DOHH2 (cell line): ENCODE measurements at regions not wholly inside any gene's neighbourhood (a gene's known extent, or its start where the extent isn't known, plus 50 kb on each side); places are given as distances from the start of the nearest gene placed in this dataset.

Experiments used
- H3F3A ChIP-seq: fragments of 200-600 bp; sonication (generic), shearing (Covaris generic); 2 replicates; pipeline ENCODE4 v1.6.0; 2016; ENCODE audit warnings: antibody characterized with exemption, mild to moderate bottlenecking; ENCODE audit not compliant: control insufficient read depth, insufficient read depth
- H3K27ac ChIP-seq: fragments of 200-600 bp; sonication (generic); 2 replicates; pipeline ENCODE4 v1.5.1; 2014; ENCODE audit warnings: low read depth, mild to moderate bottlenecking, low read length, moderate library complexity
- H3K27me3 ChIP-seq: fragments of 200-600 bp; sonication (generic); 2 replicates; pipeline ENCODE4 v1.6.1; 2014; ENCODE audit warnings: mild to moderate bottlenecking, low read length, mixed read lengths; ENCODE audit not compliant: control insufficient read depth
- H3K36me3 ChIP-seq: fragments of 200-600 bp; sonication (generic); 2 replicates; pipeline ENCODE4 v1.6.1; 2014; ENCODE audit warnings: mild to moderate bottlenecking, low read length, moderate library complexity, mixed read lengths; ENCODE audit not compliant: control insufficient read depth
- H3K4me1 ChIP-seq: fragments of 200-600 bp; sonication (generic); 2 replicates; pipeline ENCODE4 v1.6.1; 2014; ENCODE audit warnings: mild to moderate bottlenecking, low read length, mixed read lengths; ENCODE audit not compliant: control insufficient read depth
- H3K4me2 ChIP-seq: fragments of 200-600 bp; sonication (generic); 2 replicates; pipeline ENCODE4 v1.6.0; 2014; ENCODE audit warnings: mild to moderate bottlenecking, low read length, moderate library complexity
- H3K4me3 ChIP-seq: fragments of 200-600 bp; sonication (generic); 2 replicates; pipeline ENCODE4 v1.5.1; 2014; ENCODE audit warnings: mild to moderate bottlenecking, low read length, mixed read lengths
- H3K79me2 ChIP-seq: fragments of 200-600 bp; sonication (generic); 2 replicates; pipeline ENCODE4 v1.6.1; 2014; ENCODE audit warnings: mild to moderate bottlenecking, low read length, mixed read lengths; ENCODE audit not compliant: control insufficient read depth
- H3K9me2 ChIP-seq: fragments of 200-600 bp; sonication (generic); replicated peaks from 2 replicates; pipeline ENCODE4 v1.6.1; 2014; ENCODE audit warnings: mild to moderate bottlenecking, low read length, mixed read lengths; ENCODE audit not compliant: control insufficient read depth
- H3K9me3 ChIP-seq: fragments of 200-600 bp; sonication (generic); 2 replicates; pipeline ENCODE4 v1.6.1; 2014; ENCODE audit warnings: antibody characterized with exemption, low read length, mixed read lengths; ENCODE audit not compliant: control insufficient read depth, insufficient read depth
- H4K20me1 ChIP-seq: fragments of 200-600 bp; sonication (generic); 2 replicates; pipeline ENCODE4 v1.6.0; 2014; ENCODE audit warnings: low read depth, mild to moderate bottlenecking, antibody characterized with exemption, low read length, moderate library complexity; ENCODE audit not compliant: control insufficient read depth, insufficient read depth
- CTCF ChIP-seq: fragments of 200-600 bp; sonication (generic); IDR thresholded peaks from one replicate; pipeline ENCODE4 v1.5.1; 2014; ENCODE audit warnings: antibody characterized with exemption, mild to moderate bottlenecking, low read depth, low read length; ENCODE audit not compliant: poor library complexity, severe bottlenecking
- EZH2phosphoT487 ChIP-seq: fragments of 200-600 bp; sonication (generic); IDR thresholded peaks from 2 replicates; pipeline ENCODE4 v1.6.1; 2017; ENCODE audit warnings: borderline replicate concordance, mild to moderate bottlenecking, antibody characterized with exemption, low read length, moderate library complexity, mixed read lengths

- Histone ChIP-seq H3K9me2 (no peaks in the 10 kb centered on the region), H3K36me3 (no peaks in the 10 kb centered on the region), H3K4me3 (no peak overlapping the region), H3K27ac (no peak overlapping the region), H3K27me3 (no peaks in the 10 kb centered on the region), H3K4me2 (no peak overlapping the region), H3K9me3 (no peaks in the 10 kb centered on the region), H4K20me1 (no peaks in the 10 kb centered on the region), H3F3A (no peaks in the 10 kb centered on the region), H3K4me1 (no peaks in the 10 kb centered on the region), H3K79me2 (no peaks in the 10 kb centered on the region)
- no peak for TF ChIP-seq EZH2phosphoT487
- no peak for TF ChIP-seq CTCF
These were observed 152.6 kb upstream of the PELI1 start for GRCh38 chr2:64296695-64297346.

- Histone ChIP-seq H3K4me1 (no peaks in the 10 kb centered on the region), H3K9me2 (no peaks in the 10 kb centered on the region), H3K27me3 (no peaks in the 10 kb centered on the region), H3F3A (no peaks in the 10 kb centered on the region), H3K36me3 (no peaks in the 10 kb centered on the region), H4K20me1 (no peaks in the 10 kb centered on the region), H3K9me3 (no peaks in the 10 kb centered on the region), H3K27ac (no peak overlapping the region), H3K79me2 (no peaks in the 10 kb centered on the region), H3K4me3 (no peak overlapping the region), H3K4me2 (no peak overlapping the region)
- TF ChIP-seq EZH2phosphoT487, result no peak
- TF ChIP-seq CTCF, result no peak
These were observed 153.9 kb upstream of the PELI1 start for GRCh38 chr2:64298161-64298560.

GRCh38 chr2:64300066-64300465, 153.9 kb upstream of the LGALSL start:
- H3K27ac ChIP-seq, result no peak overlapping the region
- no peaks in the 10 kb centered on the region for H3K9me3 ChIP-seq
- no peak overlapping the region for H3K4me3 ChIP-seq
- no peaks in the 10 kb centered on the region for H4K20me1 ChIP-seq
- H3K4me1 ChIP-seq, result no peaks in the 10 kb centered on the region
- TF ChIP-seq EZH2phosphoT487, result no peak
- TF ChIP-seq CTCF, result no peak
- H3K27me3 ChIP-seq, result no peaks in the 10 kb centered on the region
- no peaks in the 10 kb centered on the region for H3F3A ChIP-seq
- no peak overlapping the region for H3K4me2 ChIP-seq
- H3K36me3 ChIP-seq, result no peaks in the 10 kb centered on the region
- no peaks in the 10 kb centered on the region for H3K79me2 ChIP-seq
- no peaks in the 10 kb centered on the region for H3K9me2 ChIP-seq

GRCh38 chr2:64303250-64303649, 150.7 kb upstream of the LGALSL start:
- H3K9me3 ChIP-seq, result no peaks in the 10 kb centered on the region
- H3F3A ChIP-seq, result no peaks in the 10 kb centered on the region
- no peaks in the 10 kb centered on the region for H4K20me1 ChIP-seq
- no peak for TF ChIP-seq CTCF
- no peak for TF ChIP-seq EZH2phosphoT487
- H3K9me2 ChIP-seq, result no peaks in the 10 kb centered on the region
- no peak overlapping the region for H3K4me3 ChIP-seq
- no peaks in the 10 kb centered on the region for H3K36me3 ChIP-seq
- H3K4me1 ChIP-seq, result no peaks in the 10 kb centered on the region
- no peak overlapping the region for H3K27ac ChIP-seq
- no peak overlapping the region for H3K4me2 ChIP-seq
- H3K79me2 ChIP-seq, result no peaks in the 10 kb centered on the region
- no peaks in the 10 kb centered on the region for H3K27me3 ChIP-seq
